ENCODE measurements at regions not wholly inside any gene's neighbourhood (a gene's known extent, or its start where the extent isn't known, plus 50 kb on each side); places are given as distances from the start of the nearest gene placed in this dataset.

- no peak for TF ChIP-seq CTCF (IDR thresholded peaks at IDR 0.05; ENCODE audit: unreplicated experiment)
These were observed 131.9 kb upstream of the ATP1B1 start for GRCh38 chr1:168974611-168975010.

GRCh38 chr1:168976267-168976666, 130.2 kb upstream of the ATP1B1 start:
- no peak for TF ChIP-seq CTCF (IDR thresholded peaks at IDR 0.05; ENCODE audit: unreplicated experiment)
- Mint-ChIP-seq H3K4me3 (ENCODE audit: unreplicated experiment) (no peak overlapping the region), H3K27me3 (ENCODE audit: unreplicated experiment) (peaks cover 5% of the 10 kb centered on the region), H3K27ac (ENCODE audit: unreplicated experiment) (no peak overlapping the region), H3K4me1 (ENCODE audit: unreplicated experiment) (no peaks in the 10 kb centered on the region), H3K9me3 (ENCODE audit: unreplicated experiment) (no peaks in the 10 kb centered on the region), H3K36me3 (ENCODE audit: low read depth, unreplicated experiment) (no peaks in the 10 kb centered on the region)
- DNase-seq (ENCODE audit: low spot score), result no peak

More at GRCh38 chr1:168974611-168975010, 131.9 kb upstream of the ATP1B1 start:
- DNase-seq (ENCODE audit: low spot score), result no peak
- no peak overlapping the region for H3K27ac Mint-ChIP-seq (ENCODE audit: unreplicated experiment)
- H3K4me3 Mint-ChIP-seq (ENCODE audit: unreplicated experiment), result no peak overlapping the region
- no peaks in the 10 kb centered on the region for H3K4me1 Mint-ChIP-seq (ENCODE audit: unreplicated experiment)
- no peaks in the 10 kb centered on the region for H3K36me3 Mint-ChIP-seq (ENCODE audit: low read depth, unreplicated experiment)
- no peaks in the 10 kb centered on the region for H3K9me3 Mint-ChIP-seq (ENCODE audit: unreplicated experiment)
- peaks cover 3% of the 10 kb centered on the region for H3K27me3 Mint-ChIP-seq (ENCODE audit: unreplicated experiment)

- no peaks in the 10 kb centered on the region for H3K9me3 Mint-ChIP-seq (ENCODE audit: unreplicated experiment)
- no peak for DNase-seq (ENCODE audit: low spot score)
- no peaks in the 10 kb centered on the region for H3K36me3 Mint-ChIP-seq (ENCODE audit: low read depth, unreplicated experiment)
- TF ChIP-seq CTCF (IDR thresholded peaks at IDR 0.05; ENCODE audit: unreplicated experiment), result no peak
- no peaks in the 10 kb centered on the region for H3K4me1 Mint-ChIP-seq (ENCODE audit: unreplicated experiment)
- no peak overlapping the region for H3K4me3 Mint-ChIP-seq (ENCODE audit: unreplicated experiment)
- peaks cover 5% of the 10 kb centered on the region for H3K27me3 Mint-ChIP-seq (ENCODE audit: unreplicated experiment)
- no peak overlapping the region for H3K27ac Mint-ChIP-seq (ENCODE audit: unreplicated experiment)
These were observed 128.9 kb upstream of the ATP1B1 start for GRCh38 chr1:168977618-168978017.

GRCh38 chr1:168979276-168979675, 127.2 kb upstream of the ATP1B1 start:
- Mint-ChIP-seq H3K9me3 (ENCODE audit: unreplicated experiment) (no peaks in the 10 kb centered on the region), H3K4me3 (ENCODE audit: unreplicated experiment) (no peak overlapping the region), H3K4me1 (ENCODE audit: unreplicated experiment) (no peaks in the 10 kb centered on the region), H3K36me3 (ENCODE audit: low read depth, unreplicated experiment) (no peaks in the 10 kb centered on the region), H3K27me3 (ENCODE audit: unreplicated experiment) (peaks cover 5% of the 10 kb centered on the region), H3K27ac (ENCODE audit: unreplicated experiment) (no peak overlapping the region)
- TF ChIP-seq CTCF (IDR thresholded peaks at IDR 0.05; ENCODE audit: unreplicated experiment), result no peak
- no peak for DNase-seq (ENCODE audit: low spot score)

- TF ChIP-seq CTCF (IDR thresholded peaks at IDR 0.05; ENCODE audit: unreplicated experiment), result no peak
These were observed 126.3 kb upstream of the ATP1B1 start for GRCh38 chr1:168980180-168980579.

More at GRCh38 chr1:168980180-168980579, 126.3 kb upstream of the ATP1B1 start:
- no peak for DNase-seq (ENCODE audit: low spot score)
- Mint-ChIP-seq H3K9me3 (ENCODE audit: unreplicated experiment) (no peaks in the 10 kb centered on the region), H3K4me1 (ENCODE audit: unreplicated experiment) (no peaks in the 10 kb centered on the region), H3K27me3 (ENCODE audit: unreplicated experiment) (peaks cover 5% of the 10 kb centered on the region), H3K27ac (ENCODE audit: unreplicated experiment) (no peak overlapping the region), H3K4me3 (ENCODE audit: unreplicated experiment) (no peak overlapping the region), H3K36me3 (ENCODE audit: low read depth, unreplicated experiment) (no peaks in the 10 kb centered on the region)

Measured in endothelial cell (in vitro differentiated cells).